GM21786 (cell line): ENCODE measurements at regions not wholly inside any gene's neighbourhood (a gene's known extent, or its start where the extent isn't known, plus 50 kb on each side); places are given as distances from the start of the nearest gene placed in this dataset.

Source experiments
- ATAC-seq: cut with Tn5 transposase; IDR thresholded peaks from one replicate; pipeline ENCODE4 v1.9.1; 2021; ENCODE audit not compliant: unreplicated experiment

DNA sequence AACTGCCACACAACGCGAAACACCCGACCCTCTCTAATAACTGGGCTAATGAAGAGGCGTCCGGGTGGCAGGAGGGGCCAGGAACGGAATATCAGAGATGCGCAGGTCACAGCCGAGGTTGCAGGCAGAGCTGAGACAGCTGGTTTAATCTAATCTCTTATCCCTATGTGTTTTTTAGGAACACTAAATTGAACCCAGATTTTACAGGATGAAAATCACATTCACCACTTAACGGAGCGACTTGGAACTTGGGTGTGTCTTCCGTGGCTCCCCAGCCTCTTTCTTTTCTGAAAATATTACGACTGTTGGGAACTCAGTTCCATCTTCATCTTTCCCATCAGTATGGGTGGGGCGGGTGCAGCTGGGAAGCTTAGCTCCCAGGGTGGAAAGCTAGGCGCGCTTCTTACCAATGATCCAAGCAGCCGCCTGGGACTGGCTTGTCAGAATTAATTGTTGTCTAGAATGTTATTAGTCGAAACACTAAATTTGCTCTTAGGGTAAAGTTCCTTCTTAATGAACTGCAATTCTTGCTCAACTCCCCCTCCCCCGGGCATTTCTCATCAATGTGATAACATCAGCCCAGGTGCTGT is 92.5 kb downstream of the IRX2 start:
- no peak for ATAC-seq

DNA sequence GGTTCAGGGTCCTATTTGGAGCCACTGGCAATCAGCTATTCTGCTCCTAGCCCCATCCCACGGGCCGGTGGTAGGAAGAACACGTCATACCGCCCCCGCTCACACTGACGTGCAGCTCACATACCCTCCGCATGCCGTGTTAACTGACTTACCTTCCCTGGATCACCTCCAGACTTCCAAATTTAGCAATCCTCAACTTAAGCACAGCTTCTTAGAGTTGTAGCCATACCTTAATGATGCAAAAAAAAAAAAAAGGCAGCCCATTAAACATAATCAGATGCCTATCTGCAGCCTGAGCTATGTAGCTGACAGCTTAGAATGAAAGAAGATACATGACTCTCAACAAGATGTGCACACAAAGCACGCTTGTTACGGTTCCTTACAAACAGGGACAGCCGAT is 93.0 kb downstream of the IRX2 start:
- no peak for ATAC-seq

DNA sequence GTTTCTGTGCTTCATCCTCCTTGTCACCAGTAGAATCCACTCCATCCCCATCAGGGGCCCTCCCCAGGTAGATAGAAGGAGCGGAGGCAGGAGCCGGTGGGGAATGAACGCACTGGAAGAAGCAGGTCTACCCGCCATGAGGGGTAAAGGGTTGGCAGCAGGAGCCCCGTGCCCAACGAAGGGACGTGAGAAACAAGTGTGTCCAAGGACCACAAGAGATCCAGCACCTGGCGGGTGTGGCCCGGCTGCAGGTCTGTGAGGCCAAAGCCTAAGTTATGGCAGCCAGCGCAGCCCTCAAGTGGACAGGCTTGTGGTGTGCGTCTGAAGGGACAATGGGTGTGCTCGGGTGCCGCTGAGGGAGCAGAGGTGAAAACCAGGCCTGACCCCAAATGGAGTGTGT is 94.3 kb downstream of the IRX2 start:
- no peak for ATAC-seq

DNA sequence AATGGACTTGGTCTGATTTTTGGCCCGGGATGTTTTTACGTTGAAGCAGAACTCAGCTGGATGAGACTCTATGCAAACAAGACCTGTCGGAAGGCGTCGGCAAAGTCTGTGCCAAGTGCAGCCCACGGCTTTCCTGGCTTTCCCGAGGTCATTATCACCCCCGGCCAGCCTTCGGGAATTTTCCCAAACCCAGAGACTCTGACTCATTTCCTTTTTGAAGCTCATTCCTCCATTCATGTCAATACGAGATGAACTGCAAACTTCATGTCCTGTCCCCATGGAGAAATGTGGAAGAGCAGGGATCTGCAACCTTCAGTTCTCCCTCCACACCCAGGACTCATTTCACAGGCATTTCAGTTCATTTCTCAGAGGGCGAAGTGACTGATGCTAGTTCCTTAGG is 95.3 kb downstream of the IRX2 start:
- ATAC-seq: no peak

DNA sequence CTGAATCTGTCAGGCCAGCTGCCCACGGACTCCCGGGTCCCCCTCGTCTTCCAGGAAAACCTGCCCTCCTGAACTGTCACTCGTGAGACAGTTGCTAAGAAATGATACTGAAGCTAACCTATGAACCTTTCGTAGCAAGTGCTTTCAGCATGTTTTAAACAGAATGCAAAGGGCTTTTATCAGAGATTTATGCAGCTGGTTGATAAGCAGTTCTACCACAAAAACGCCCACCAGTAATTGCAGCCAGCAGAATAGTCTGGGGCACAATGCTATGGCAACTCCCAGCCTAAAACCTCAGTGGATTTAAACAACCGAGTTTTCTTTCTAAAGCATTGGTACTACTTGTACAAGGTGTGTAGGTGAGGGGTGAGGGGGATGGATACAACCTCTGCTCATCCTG is 97.5 kb downstream of the IRX2 start:
- ATAC-seq: no peak

DNA sequence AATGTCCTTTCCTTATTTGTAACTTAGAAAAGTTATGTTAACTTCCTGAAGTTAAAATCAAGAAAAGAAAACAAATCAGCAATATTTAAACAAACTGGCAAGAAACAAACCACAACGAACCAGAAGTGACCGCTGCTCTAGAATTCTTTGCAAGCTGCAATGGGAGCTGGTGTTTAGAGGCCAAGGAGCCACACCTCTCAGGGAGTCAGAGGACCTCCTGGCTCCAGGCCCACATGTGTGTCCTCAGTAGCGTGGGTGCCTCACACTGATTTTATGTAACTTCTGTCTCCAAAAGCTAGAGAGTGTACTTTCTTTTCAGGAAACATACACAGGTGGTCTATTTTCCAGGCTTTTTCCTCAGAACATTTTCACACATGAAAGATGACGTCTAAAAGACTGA is 100.4 kb downstream of the IRX2 start:
- ATAC-seq: no peak

DNA sequence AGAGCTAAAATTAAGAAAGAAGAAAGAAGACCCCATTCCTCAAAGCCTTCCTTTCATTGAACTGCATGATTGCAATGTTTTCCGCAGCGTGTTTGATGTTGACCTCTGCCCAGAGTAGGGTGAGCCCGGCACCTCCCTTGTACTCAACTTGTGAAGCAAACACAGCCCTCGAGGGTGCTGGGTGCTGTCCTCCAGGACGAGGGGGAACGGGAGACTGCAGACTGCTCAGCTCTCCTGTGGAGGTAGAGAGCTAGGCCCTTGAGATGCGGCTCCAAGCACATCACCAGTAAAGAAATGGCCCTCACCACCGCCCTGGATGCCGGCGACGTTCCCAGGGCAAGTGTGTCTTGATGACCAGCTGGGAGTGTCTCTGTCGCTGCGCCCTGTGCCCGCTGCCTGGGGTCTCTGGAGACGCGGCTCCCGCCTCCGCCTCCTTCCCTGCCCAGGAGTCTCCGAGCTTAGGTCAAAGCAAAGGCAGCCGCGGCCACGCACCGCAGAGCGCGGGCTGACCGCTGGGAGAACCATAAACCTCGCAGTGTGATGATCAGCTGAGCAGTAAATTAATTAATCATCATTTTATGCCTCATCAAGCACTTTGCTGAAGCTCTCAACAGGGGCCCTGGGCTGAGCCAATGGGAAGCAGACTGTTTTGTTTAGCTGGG is 108.7 kb downstream of the IRX2 start:
- no peak for ATAC-seq

DNA sequence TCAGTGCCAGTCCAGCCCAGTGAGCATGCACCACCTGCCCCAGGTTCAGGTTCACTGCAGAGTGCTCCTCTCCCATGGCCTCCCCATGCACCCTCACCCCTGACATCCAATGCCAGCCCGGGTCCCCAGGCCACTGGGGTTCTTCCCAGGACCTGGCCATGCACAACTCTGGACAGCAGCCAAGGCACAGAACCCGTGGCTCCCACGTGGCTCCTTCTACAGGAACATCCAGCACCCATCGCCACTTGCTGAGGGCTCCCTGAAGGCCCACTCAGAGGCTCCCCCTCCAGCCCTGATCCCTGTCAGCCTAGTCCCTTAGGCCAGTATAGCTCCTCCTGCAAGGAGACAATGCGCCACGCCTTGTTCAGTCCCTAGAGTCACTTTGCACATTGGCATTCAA is 110.8 kb downstream of the IRX2 start:
- no peak for ATAC-seq

DNA sequence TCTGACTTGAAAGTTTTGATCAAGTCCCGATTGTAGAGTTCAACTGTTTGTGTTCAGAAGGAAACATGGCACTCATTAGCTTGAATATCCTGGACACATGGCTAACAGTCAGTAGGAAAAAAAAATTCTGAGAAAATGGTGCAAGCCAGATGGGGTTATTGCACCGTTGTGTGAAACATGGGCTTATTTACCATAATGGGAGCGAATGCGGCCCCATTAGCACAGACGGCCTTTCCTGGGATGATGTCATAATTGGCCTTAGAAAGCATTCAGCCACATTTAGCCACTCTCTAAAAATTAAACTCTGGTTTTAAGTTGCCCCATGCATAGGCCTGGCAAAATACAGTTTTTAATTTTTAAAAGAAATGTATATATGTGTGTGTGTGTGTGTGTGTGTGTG is 112.1 kb downstream of the IRX2 start:
- no peak for ATAC-seq

DNA sequence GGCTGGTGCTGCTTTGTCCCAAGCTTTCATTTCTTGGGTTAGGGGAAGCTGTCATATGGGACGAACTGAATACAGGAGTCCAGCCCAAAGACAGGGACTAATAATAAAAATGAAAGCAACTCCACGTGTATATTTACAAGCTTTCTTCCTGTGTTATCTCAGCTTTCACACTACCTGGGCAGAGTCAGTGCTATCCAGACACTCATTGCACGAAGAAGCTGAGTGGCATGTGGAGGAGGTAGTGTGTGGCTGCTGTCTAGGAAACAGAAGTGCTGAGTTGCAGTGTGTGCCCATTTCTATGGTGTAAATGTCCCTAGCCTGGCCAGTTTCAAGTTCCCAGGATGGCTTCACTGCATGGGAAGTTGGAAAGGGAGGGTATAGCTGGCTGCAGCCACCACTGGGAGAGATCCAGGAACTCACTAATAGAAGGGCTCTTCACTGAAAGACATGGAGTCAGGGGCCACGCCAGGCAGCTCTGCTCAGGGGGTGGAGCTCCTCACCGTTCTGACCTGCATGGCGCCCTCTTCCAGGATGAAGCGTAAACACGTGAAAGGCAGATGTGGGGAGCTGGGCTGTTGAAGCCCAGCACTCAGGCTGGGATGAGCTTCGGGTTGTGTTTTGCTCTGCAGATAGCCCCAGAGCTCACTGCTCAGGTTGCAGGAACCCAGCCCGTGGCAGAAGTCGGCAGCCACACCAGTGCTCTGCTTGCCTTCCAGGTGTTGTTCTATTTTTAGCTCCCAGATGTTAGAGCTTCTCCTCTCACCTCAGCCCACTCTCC is 116.9 kb downstream of the IRX2 start:
- ATAC-seq: no peak

DNA sequence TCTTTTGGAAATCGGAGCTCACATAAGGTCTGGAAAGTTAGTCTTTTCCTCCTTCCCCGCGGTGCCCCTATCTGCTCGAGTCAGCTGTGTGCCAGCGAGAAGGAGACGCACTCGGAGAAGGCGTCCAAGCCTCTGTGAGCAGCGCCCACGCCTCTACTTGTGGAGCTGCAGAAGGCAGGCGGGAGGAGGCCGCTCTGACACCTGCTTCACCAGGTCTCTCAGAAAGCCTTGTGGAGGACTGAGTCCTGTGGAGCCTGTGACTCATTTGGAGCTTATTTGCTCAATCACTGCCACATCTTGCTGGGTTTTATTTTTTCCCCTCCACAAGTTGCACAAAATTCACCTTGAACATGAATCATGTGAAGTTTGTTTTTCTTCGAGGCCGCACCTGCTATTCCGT is 117.5 kb downstream of the IRX2 start:
- no peak for ATAC-seq

DNA sequence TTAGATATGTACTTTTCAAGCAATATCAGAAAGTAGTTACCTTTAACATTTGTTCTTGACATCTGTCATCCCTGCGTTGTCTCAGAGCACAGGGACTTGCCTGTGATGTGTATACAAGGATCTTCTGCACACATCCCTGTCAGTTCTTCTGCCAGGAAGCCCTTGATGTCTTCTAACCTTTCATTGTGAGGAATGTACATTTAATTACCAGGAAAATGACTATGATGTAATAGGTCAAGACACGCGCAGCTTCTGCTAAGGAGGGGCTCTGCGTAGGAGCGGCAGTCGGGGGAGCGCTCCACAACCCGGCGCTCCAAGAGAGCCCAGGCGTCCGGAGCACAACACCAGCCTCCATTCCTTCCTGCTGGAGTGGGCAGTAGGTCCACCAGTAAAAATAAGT is 119.7 kb downstream of the IRX2 start:
- ATAC-seq: no peak

DNA sequence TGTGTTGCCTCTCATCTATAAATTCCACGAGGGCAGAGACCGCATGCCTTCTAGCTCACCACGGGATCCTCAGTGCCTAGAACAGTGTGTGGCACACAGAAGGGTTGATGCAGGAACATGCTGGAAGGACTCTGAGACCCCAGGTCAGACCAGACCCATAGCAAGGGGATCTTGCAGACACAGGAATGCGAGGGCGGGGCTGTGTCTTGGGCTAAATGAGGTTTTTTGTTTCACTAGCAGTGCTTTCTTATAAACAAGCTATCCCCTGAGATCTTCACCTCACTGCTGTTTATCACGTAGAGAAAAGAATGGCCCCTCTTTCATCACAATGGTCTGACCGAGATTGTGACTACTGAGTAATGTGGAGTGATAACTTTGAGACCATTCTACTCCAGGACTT is 122.4 kb downstream of the IRX2 start:
- no peak for ATAC-seq

DNA sequence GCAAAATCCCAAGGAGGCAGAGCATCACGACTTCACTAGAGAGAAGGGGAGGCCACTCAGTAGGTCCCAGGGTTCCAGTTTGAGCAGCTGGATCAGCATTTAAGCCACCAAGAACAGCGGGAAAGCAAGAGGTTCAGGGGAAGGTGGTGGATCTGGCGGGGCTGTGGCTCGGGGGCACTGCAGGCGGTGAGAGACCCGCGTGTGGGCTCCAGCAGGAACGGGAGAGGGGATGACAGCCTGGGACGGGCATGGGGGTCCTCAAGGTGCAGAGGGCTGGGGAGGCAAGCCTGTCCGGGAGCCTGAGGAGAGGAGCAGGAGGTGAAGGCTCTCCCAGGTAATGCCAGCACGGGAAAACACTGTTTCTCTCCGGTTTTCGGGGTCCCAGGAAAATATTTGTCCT is 123.6 kb downstream of the IRX2 start:
- no peak for ATAC-seq

DNA sequence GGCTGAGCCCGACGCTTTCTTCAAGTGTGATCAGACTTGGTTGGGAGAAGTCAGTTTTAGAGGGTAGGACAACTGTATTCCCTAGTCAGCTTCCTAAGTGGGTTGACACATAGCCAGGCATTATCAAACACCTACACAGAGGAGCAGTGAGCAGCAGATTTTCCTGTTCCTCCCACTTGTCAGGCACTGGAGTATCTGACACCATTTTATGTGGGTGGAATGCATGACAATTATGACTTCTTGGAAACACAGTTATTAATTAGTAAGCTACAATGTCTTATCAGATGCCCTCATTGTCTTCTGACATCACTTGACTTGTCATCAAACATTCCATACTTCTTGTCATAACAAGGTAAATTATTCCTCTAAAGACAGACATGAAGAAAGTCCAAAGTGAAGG is 124.9 kb downstream of the IRX2 start:
- no peak for ATAC-seq

DNA sequence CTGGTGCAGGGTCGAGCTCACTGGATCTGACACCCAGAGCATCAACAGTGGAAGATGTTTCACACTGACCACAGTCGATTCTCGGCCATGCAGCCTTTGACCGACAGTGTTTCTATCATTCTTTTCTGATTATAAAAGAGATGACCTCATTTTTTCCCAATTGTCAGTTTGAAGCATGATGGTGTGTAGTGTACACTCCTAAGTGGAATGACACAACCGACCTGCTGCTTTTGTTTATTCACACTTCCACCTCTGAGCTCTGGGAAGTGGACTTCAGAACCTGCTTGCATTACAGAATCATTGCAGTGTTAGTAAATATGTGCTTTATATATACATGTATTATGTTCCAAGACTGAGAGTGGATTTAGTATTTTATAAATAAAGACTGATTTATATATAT is 128.6 kb downstream of the IRX2 start:
- ATAC-seq: no peak

DNA sequence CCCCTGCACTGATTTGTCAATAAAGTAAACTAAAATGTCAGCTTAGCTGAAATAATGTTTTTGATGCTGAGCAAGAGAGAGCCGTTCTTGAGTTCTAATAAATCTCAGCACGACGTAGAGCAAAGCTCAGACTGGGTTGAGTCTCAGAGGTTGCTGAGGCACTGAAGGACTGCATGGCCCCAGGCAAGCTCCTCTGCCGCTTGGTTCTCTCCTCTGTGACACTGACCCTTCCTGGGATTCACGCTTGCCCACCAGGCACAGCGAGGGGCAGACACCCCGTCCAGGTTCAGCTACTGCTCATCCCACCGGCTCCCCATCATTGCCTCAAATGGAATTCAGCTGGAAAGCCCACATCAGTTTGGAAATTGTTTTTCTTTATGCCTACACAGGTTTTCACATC is 129.8 kb downstream of the IRX2 start:
- ATAC-seq: no peak

DNA sequence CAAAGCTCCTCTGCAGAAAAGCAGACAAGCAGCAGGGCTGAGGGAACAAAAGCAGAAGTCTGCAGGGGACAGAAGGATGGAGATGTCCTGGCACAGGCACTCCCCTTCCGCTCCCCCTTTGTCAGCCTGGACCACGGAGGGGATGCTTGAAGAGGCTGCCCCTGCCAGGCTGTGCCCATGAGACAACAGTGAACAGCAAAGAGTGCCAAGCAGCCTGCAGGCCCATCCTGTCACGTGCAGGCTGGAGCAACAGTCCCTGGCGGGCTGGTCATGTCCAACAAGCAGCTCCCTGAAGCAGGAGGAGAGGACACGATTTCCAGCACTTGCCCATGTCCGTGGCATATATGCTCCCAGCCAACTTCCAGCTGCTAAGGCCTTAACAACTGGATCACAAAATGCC is 132.3 kb downstream of the IRX2 start:
- ATAC-seq: no peak

DNA sequence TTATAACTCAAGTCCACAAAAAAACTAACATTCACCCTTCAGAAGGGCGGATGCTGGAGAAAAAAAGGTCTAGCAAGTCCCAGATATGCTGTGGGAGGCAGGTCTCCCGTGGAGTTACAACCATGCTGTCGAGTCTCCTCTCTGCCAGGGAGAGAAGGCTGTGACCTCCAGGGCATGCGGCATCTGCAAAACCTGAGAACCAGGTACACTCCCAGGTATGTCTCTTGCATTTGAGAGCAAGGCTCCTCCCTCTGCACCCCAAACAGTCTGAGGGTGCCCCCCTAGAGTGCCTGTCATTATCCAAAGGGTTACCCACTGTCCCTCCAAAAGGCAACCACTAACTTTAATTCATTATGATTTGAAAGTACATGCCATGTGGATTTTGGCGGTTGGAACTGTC is 134.0 kb downstream of the IRX2 start:
- ATAC-seq: no peak

DNA sequence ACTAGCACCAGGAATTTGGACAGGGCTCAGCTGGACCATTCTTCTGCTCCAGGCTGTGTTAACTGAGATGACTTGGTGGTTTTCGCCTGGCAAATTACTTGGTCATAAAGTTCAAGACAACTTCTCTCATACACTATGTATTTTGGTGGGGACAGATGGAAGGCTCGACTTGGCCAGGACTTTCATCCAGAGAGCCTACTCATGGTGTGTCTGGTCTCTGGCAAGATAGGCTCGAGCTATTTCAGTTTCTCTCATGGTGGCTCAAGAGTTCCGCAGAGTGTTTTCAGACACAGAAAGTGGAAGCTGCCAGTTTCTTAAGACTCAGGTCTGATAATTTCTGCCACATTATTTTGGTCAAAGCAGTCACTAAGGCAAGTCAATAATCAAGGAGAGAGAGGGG is 135.6 kb downstream of the IRX2 start:
- ATAC-seq: no peak

DNA sequence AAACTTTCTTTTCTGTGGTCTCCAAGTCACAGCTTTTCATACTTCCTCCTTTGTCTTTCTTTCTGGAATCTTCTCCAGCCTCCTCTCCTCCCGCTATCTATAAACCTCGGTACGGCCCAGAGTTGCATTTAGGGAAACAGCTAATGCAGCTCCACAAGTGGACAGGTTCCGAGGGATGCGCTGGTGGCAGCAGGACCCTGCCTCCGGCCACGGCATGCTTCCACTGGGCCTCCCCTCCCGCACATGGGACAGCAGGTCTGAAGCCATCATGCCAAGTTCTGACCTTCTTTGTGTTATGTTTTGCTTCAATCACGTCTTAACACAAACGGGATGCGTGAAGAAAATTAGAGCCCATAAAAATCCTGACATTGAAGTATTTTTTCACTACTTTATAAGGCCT is 136.9 kb downstream of the IRX2 start:
- no peak for ATAC-seq

DNA sequence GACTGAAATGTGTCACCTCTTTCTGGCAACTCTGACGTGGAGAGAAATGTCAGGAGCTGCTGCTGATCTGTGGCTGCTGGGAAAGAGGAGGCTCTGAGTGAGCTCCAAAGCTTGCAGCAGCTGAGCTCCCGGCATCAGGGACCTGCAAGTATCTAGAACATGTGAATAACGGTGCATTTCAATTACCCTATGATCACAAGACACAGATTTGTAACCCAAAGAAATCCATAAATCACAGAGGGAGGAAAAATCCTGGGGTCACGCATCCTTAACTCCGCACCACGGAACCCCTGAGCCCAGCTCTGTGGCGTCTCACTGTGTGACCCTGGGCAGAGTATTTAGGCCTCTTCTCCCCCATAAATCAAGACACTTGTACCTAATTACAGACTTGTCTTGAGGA is 139.8 kb downstream of the IRX2 start:
- ATAC-seq: no peak

DNA sequence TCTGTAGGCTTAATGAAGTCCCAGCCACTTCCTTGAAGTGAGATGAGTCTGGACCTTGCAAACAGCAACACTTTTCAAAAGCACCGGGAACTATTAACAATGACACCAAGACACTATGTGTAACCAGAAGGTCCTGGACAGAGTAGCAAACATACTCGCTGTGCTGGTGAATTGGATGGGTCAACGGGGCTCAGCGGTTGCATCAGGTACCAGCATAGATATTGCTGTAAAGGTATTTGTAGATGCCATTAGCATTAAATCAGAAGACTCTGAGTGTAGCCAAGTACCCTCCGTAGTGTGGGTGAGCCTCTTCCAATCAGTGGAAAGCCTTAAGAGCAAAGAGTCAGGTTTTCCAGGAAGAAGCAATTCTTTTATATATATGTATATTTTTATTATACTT is 140.5 kb downstream of the IRX2 start:
- no peak for ATAC-seq
